NB4 (cell line): ENCODE measurements at regions not wholly inside any gene's neighbourhood (a gene's known extent, or its start where the extent isn't known, plus 50 kb on each side); places are given as distances from the start of the nearest gene placed in this dataset.

ENCODE experiments used
- DNase-seq: peaks from one replicate; pipeline ENCODE4 v3.0.0; 2010; ENCODE audit warnings: low read depth
- H3K4me3 ChIP-seq: one replicate; pipeline ENCODE4 v1.5.1; 2011; ENCODE audit warnings: mild to moderate bottlenecking, low read depth, low read length, moderate library complexity
- CTCF ChIP-seq: IDR thresholded peaks from one replicate; pipeline ENCODE4 v1.5.1; 2012; ENCODE audit warnings: low read depth, low read length
- MAX ChIP-seq: IDR thresholded peaks from 2 replicates; pipeline ENCODE4 v1.6.1; 2011; ENCODE audit warnings: low read depth, low read length
- MYC ChIP-seq: IDR thresholded peaks from 2 replicates; pipeline ENCODE4 v1.6.1; 2011; ENCODE audit warnings: low read depth, low read length
- POLR2A ChIP-seq: IDR thresholded peaks from 2 replicates; pipeline ENCODE4 v1.6.1; 2011; ENCODE audit warnings: mild to moderate bottlenecking; ENCODE audit not compliant: insufficient read length; ENCODE audit errors: extremely low read depth

GRCh38 chr2:3021720-3022119, 355.9 kb downstream of the EIPR1 start:
- no peak for DNase-seq
- TF ChIP-seq CTCF, result no peak
- TF ChIP-seq MAX, result no peak
- no peak for TF ChIP-seq POLR2A
- TF ChIP-seq MYC, result no peak
- no peak overlapping the region for H3K4me3 ChIP-seq

DNA sequence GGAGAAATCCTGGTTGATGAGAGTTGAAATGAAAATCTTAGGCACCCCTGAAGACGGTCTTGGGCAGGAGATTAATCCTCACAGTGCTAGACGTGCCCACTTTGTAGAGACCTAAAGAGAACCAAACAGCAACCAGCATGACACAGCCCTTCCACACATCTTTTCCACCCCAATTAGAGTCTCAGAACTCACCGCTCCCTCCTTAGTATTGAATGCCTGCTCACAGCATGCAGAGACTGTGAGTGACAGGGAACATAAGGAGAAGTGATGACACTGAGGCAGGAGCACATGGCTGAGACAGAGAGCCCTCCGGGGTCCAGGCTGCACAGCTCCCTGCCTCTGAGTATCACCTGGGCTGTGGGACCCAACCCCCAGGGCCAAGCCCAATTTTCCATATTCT, 367.6 kb downstream of the EIPR1 start:
- no peak for DNase-seq
- no peak overlapping the region for H3K4me3 ChIP-seq
- TF ChIP-seq POLR2A (no peak), MYC (no peak), MAX (no peak), CTCF (no peak)

GRCh38 chr2:3009483-3009882, 368.1 kb downstream of the EIPR1 start:
- TF ChIP-seq CTCF, result no peak
- TF ChIP-seq MYC, result no peak
- TF ChIP-seq POLR2A, result no peak

DNA sequence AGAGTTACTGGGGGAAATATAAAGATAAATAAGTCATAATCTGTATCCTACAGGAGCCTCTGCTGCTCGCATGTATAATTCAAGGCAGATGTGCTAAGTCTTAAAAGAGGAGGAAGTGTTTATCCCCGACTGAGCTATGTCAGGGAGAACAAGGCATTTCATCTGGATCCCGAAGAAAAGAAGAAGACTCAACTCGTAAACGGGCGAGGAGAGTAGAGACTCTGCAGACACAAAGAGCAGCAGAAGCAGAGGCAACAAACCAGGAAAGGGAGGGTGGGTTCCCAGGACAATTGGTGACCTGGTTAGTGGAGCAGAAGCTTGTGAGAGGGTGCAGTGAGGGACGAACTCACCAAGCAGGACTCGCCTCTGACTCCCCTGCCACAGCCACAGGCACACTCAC, 368.6 kb downstream of the EIPR1 start:
- DNase-seq, result no peak
- no peak overlapping the region for H3K4me3 ChIP-seq
- TF ChIP-seq CTCF (no peak), MYC (no peak), MAX (no peak), POLR2A (no peak)

More at GRCh38 chr2:3009483-3009882, 368.1 kb downstream of the EIPR1 start:
- H3K4me3 ChIP-seq, result no peak overlapping the region
- no peak for DNase-seq

- no peak overlapping the region for H3K4me3 ChIP-seq
- no peak for DNase-seq
These were observed 369.1 kb downstream of the EIPR1 start for GRCh38 chr2:3008561-3008960.

More at GRCh38 chr2:3008561-3008960, 369.1 kb downstream of the EIPR1 start:
- TF ChIP-seq CTCF (no peak), MAX (no peak), POLR2A (no peak), MYC (no peak)
